K562 (cell line): ENCODE measurements at regions not wholly inside any gene's neighbourhood (a gene's known extent, or its start where the extent isn't known, plus 50 kb on each side); places are given as distances from the start of the nearest gene placed in this dataset.

Source experiments
- ATAC-seq: fragments of 200-7000 bp; cut with Tn5 transposase; 3 replicates; pipeline ENCODE4 v1.9.1; 2020; ENCODE audit warnings: moderate library complexity
- BruUV-seq: library from RNA; stranded (reverse); fragments of 400-500 nt; replicated peaks from 2 replicates; lab custom pipeline; 2021; lab: Mats Ljungman, UMichigan
- CTCF ChIA-PET: fragments of 300-600 bp; formaldehyde crosslinking; extraction: SDS; loops from one replicate; lab custom pipeline; 2021; ENCODE audit warnings: low intra/inter-chr PET ratio; lab: Yijun Ruan, JAX
- POLR2A ChIA-PET: fragments of 300-600, 350-650 bp; sonication (Branson Sonifier 250); formaldehyde crosslinking; extraction: SDS; loops from one replicate; lab custom pipeline; 2021; ENCODE audit warnings: antibody characterized with exemption, inconsistent platforms; lab: Yijun Ruan, JAX
- DNase-seq, 4 experiments: peaks; one replicate each; pipeline versions ENCODE4 v3.0.0 to v3.0.0-alpha.2; 2011 to 2018; ENCODE audit warnings: low spot score in 3 of 4, mixed read lengths in 3 of 4; ENCODE audit errors: extremely low read depth in 1 of 4
- FAIRE-seq: peaks from 2 replicates; lab custom pipeline; 2011; peaks lifted over from hg19 to GRCh38; lab: Jason Lieb, UNC
- H2AFZ ChIP-seq: 2 replicates; pipeline ENCODE4 v1.6.0; 2011; ENCODE audit warnings: low read depth, low read length, control low read depth, inconsistent platforms
- H3K27ac ChIP-seq: fragments of 200-600 bp; 3 replicates; pipeline ENCODE4 v1.8.0; 2011; ENCODE audit warnings: low read depth, mild to moderate bottlenecking, control low read depth, inconsistent platforms, low read length, moderate library complexity, mixed read lengths; ENCODE audit errors: extremely low read depth
- H3K27me3 ChIP-seq, 2 experiments: fragments of 300-600 bp in 1 of 2; 2 replicates in 1 of 2; 3 replicates in 1 of 2; pipeline versions ENCODE4 v1.6.0 to v1.8.0; 2011; ENCODE audit warnings: inconsistent platforms in 2 of 2, low read length in 2 of 2, mild to moderate bottlenecking in 1 of 2, mixed read lengths in 1 of 2, moderate library complexity in 1 of 2; ENCODE audit not compliant: control insufficient read depth in 2 of 2, insufficient read depth in 2 of 2
- H3K36me3 ChIP-seq: fragments of 300-600 bp; 3 replicates; pipeline ENCODE4 v1.8.0; 2011; ENCODE audit warnings: mild to moderate bottlenecking, low read length, inconsistent platforms; ENCODE audit not compliant: control insufficient read depth, insufficient read depth
- H3K4me1 ChIP-seq, 2 experiments: fragments of 200-600 bp in 1 of 2; replicated peaks in 1 of 2; 2 replicates in 1 of 2; 3 replicates in 1 of 2; pipeline versions ENCODE4 v1.5.1 to v1.8.0; 2011; ENCODE audit warnings: inconsistent platforms in 2 of 2, low read length in 2 of 2, mild to moderate bottlenecking in 1 of 2, mixed read lengths in 1 of 2, moderate library complexity in 1 of 2; ENCODE audit not compliant: control insufficient read depth in 2 of 2, insufficient read depth in 2 of 2
- H3K4me2 ChIP-seq: 2 replicates; pipeline ENCODE4 v1.6.1; 2011; ENCODE audit warnings: low read length, control low read depth, inconsistent platforms, mixed read lengths; ENCODE audit not compliant: insufficient read depth
- H3K4me3 ChIP-seq: fragments of 200-600 bp; sonication (generic), shearing (Covaris generic); 2 replicates; pipeline ENCODE4 v1.5.1; 2016; ENCODE audit warnings: control low read depth, inconsistent platforms
- H3K79me2 ChIP-seq: fragments of 200-600 bp; 3 replicates; pipeline ENCODE4 v1.8.0; 2011; ENCODE audit warnings: low read length, inconsistent platforms; ENCODE audit not compliant: control insufficient read depth, insufficient read depth
- H3K9ac ChIP-seq, 2 experiments: 2 replicates each; pipeline versions ENCODE4 v1.6.0 to v1.6.1; 2011; ENCODE audit warnings: low read depth in 2 of 2, low read length in 2 of 2, control low read depth in 1 of 2, inconsistent platforms in 1 of 2, mild to moderate bottlenecking in 1 of 2, mixed read lengths in 1 of 2; ENCODE audit not compliant: insufficient read depth in 1 of 2
- H3K9me1 ChIP-seq: one replicate; pipeline ENCODE4 v1.6.0; 2011; ENCODE audit warnings: inconsistent platforms, mild to moderate bottlenecking, low read length, moderate library complexity; ENCODE audit not compliant: control insufficient read depth, insufficient read depth
- H3K9me3 ChIP-seq: replicated peaks from 2 replicates; pipeline ENCODE4 v1.5.1; 2011; ENCODE audit warnings: low read depth, low read length, inconsistent platforms; ENCODE audit not compliant: control insufficient read depth, insufficient read depth
- H4K20me1 ChIP-seq: replicated peaks from 2 replicates; pipeline ENCODE4 v1.6.1; 2011; ENCODE audit warnings: low read length, inconsistent platforms, mixed read lengths; ENCODE audit not compliant: control insufficient read depth, insufficient read depth
- BMI1 ChIP-seq: fragments of 150-350 bp; IDR thresholded peaks from 2 replicates; pipeline ENCODE4 v1.6.1; 2014; ENCODE audit warnings: low read length
- EWSR1 ChIP-seq: fragments of 450-650 bp; IDR thresholded peaks from 2 replicates; pipeline ENCODE4 v1.6.1; 2018; ENCODE audit warnings: borderline replicate concordance, mild to moderate bottlenecking, low read depth, moderate library complexity; ENCODE audit not compliant: partially characterized antibody
- HDAC8 ChIP-seq: fragments of 450-650 bp; IDR thresholded peaks from 2 replicates; pipeline ENCODE4 v1.6.1; 2016; ENCODE audit warnings: mild to moderate bottlenecking, missing genetic modification characterization, moderate library complexity, missing compliant biosample characterization
- NR2C2 ChIP-seq, 2 experiments: fragments of 200-800 bp in 1 of 2; sonication (Bioruptor generic) in 1 of 2; sonication (generic) in 1 of 2; formaldehyde crosslinking in 1 of 2; IDR thresholded peaks; 2 replicates each; pipeline versions ENCODE4 v1.6.1 to v1.8.0; 2016 to 2022; ENCODE audit warnings: mild to moderate bottlenecking in 1 of 2, missing compliant biosample characterization in 1 of 2, missing genetic modification characterization in 1 of 2, missing genetic modification reagents in 1 of 2
- PTRF ChIP-seq: fragments of 450-650 bp; IDR thresholded peaks from 2 replicates; pipeline ENCODE4 v1.6.1; 2016; ENCODE audit warnings: mild to moderate bottlenecking, missing genetic modification characterization, missing compliant biosample characterization
- SRSF3 ChIP-seq: fragments of 200-400 bp; formaldehyde crosslinking; IDR thresholded peaks from 2 replicates; pipeline ENCODE4 v1.6.1; 2016; ENCODE audit warnings: mild to moderate bottlenecking, low read length, moderate library complexity; ENCODE audit not compliant: insufficient read depth
- ZNF583 ChIP-seq: fragments of 250-450 bp; sonication (Bioruptor Pico); IDR thresholded peaks from 2 replicates; pipeline ENCODE4 v1.4.0; 2020
- WGBS: fragments of 100-300 bp; shearing (Covaris generic); methylation state at CpG from one replicate; pipeline ENCODE4 v1.1.6; 2016; ENCODE audit warnings: low coverage, mixed read lengths; ENCODE audit not compliant: insufficient coverage; ENCODE audit errors: missing lambda C conversion rate; 5-methylcytosine and 5-hydroxymethylcytosine counted together
- in situ Hi-C: fragments of 300-500 bp; cut with MboI; formaldehyde crosslinking; loops from 4 replicates; pipeline ENCODE4 v1.15.0; 2018; ENCODE audit warnings: inconsistent platforms, mixed read lengths
- intact Hi-C: fragments of 100-400 bp; cut with micrococcal nuclease; formaldehyde crosslinking; loops from 2 replicates; pipeline ENCODE4 v1.14.2; 2022
- TF ChIP-seq, protein P1 (sequence below): fragments of 150-350 bp; conservative IDR thresholded peaks from 2 replicates; pipeline ENCODE4 v1.6.1; 2014; ENCODE audit warnings: low read length
- TF ChIP-seq, protein P2 (sequence below): fragments of 250-450 bp; sonication (Bioruptor Pico); IDR thresholded peaks from 2 replicates; pipeline ENCODE4 v1.5.0; 2021; ENCODE audit warnings: mild to moderate bottlenecking, moderate library complexity

DNA sequence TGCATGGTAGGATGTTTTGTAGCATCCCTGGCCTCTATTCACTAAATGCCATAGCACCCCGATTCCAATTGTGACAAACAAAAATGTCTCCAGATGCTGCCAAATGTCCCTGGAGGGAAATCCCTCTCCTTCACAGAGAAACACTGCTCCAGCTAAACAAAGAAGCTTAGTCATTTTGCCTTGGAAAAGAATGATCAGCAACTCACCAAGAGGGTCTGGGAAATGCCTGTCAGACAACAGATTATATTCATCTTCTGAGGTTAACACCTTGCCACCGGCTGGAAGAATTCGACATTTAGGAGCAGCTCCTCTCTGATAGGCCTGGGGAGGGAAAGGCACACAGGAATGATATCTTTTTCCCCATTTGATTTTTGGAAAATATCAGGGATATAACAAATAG is 84.4 kb downstream of the NIBAN1 start (continued):
- TF ChIP-seq, protein P1, sequence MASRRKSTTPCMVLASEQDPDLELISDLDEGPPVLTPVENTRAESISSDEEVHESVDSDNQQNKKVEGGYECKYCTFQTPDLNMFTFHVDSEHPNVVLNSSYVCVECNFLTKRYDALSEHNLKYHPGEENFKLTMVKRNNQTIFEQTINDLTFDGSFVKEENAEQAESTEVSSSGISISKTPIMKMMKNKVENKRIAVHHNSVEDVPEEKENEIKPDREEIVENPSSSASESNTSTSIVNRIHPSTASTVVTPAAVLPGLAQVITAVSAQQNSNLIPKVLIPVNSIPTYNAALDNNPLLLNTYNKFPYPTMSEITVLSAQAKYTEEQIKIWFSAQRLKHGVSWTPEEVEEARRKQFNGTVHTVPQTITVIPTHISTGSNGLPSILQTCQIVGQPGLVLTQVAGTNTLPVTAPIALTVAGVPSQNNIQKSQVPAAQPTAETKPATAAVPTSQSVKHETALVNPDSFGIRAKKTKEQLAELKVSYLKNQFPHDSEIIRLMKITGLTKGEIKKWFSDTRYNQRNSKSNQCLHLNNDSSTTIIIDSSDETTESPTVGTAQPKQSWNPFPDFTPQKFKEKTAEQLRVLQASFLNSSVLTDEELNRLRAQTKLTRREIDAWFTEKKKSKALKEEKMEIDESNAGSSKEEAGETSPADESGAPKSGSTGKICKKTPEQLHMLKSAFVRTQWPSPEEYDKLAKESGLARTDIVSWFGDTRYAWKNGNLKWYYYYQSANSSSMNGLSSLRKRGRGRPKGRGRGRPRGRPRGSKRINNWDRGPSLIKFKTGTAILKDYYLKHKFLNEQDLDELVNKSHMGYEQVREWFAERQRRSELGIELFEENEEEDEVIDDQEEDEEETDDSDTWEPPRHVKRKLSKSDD: no peak
- TF ChIP-seq PTRF (tag): no peak
- TF ChIP-seq EWSR1: no peak
- TF ChIP-seq HDAC8 (tag): no peak
- no peak for TF ChIP-seq ZNF583
- no peak for TF ChIP-seq SRSF3

DNA sequence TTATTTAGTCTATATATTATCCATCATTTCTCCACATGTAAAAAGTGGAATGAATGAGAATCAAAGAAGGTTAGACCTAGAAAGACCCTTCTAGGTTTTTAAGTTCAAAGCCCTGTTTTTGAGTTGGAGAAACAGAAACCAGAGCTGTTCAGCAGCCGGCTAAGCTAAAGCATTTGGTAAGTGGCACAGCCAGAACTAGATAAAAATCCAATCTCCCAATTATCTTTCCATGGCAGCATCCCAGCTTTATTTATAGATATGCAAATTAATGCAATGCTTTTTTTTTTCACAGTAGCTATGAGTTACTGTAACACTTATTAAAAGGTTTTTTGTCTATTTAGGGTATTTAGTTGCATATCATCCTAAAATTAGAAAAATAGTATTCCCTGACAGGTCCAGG is 85.1 kb downstream of the NIBAN1 start:
- TF ChIP-seq, protein P2, sequence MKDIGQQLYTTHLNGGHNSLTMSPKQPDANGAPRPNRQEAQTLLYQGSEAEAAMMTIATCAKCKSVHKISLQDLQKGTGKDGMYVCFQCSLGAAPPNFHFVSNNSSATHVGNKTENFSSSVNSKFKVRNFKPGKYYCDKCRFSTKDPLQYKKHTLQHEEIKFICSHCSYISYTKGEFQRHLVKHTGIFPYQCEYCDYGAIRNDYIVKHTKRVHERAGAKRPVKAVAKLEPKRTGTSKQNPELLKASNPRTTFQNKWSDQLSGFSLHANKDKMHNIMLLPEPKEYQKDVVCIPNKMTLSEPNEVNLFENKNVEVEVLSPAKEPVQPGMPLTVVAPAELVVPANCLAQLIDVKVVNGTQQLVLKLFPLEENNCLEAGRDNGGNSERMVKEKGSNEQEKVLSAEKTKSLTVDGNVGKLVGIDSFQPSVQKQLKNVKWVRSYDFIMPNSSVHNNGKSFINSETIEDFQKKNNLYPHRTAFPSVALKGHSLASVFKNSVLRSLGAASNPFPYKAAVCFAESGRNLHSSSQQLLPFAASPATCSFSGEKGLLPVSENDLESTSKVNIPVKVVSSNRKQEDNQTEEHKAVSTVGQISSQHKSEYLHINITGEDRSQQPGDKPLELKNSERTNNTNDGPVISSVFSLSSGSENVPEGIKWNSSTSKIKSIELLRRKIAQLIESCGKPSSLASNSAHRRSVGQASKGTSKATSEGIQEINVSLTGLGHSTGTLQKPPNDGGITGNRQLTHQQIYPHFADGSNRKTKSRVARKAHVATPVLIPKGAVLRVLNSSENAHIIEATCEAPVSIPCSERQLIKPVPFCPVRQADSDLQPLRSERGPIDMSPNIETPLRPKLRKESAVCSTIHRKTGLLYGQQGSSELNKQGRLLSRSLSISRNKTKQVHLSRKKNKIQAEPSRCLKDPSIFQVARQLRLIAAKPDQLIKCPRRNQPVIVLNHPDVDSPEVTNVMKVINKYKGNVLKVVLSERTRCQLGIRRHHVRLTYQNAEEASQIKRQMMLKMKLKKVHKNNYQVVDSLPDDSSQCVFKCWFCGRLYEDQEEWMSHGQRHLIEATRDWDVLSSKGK (CRISPR knock-in tag): no peak
- TF ChIP-seq BMI1 (no peak), NR2C2 (CRISPR knock-in tag; IDR thresholded peaks at IDR 0.05) (no peak), NR2C2 (tag; IDR thresholded peaks at IDR 0.05) (no peak)
- Histone ChIP-seq H3K9ac (no peak overlapping the region), H3K36me3 (peaks cover 11% of the 10 kb centered on the region; the same call in 2 of the 3 replicates), H3K4me1 (no peaks in the 10 kb centered on the region), H3K27ac (no peak overlapping the region), H3K27me3 (no peaks in the 10 kb centered on the region), H4K20me1 (no peaks in the 10 kb centered on the region), H3K9me1 (no peaks in the 10 kb centered on the region), H2AFZ (no peak overlapping the region), H3K79me2 (no peaks in the 10 kb centered on the region), H3K4me3 (no peak overlapping the region), H3K4me2 (no peak overlapping the region), H3K9me3 (no peaks in the 10 kb centered on the region)
- ATAC-seq: no peak
- POLR2A ChIA-PET: no interaction called here
- BruUV-seq: no TSS peak
- in situ Hi-C loops (no loop called here), intact Hi-C loops (no loop called here)
- DNase-seq: no peak
- CTCF ChIA-PET: no interaction called here
- no peak for FAIRE-seq
- 57% methylated on average over 1 of the region's 1 CpG for WGBS
